ENCODE measurements at regions not wholly inside any gene's neighbourhood (a gene's known extent, or its start where the extent isn't known, plus 50 kb on each side); places are given as distances from the start of the nearest gene placed in this dataset.

- DNase-seq (ENCODE audit: low read depth) = no peak
- ChIA-PET POLR2A (no interaction called here), CTCF (no interaction called here)
- Histone ChIP-seq H3K27me3 (ENCODE audit: control insufficient read depth, insufficient read depth, low read length) (no peaks in the 10 kb centered on the region), H3K36me3 (ENCODE audit: control insufficient read depth, insufficient read depth, low read length) (no peaks in the 10 kb centered on the region), H3K4me3 (ENCODE audit: low read depth, low read length) (no peak overlapping the region)
- no peak for TF ChIP-seq CTCF (IDR thresholded peaks at IDR 0.05; ENCODE audit: insufficient read depth, low read depth, low read length)
Observed at GRCh38 chr6:97663252-97663651, 380.2 kb upstream of the MMS22L start.

- no peak for TF ChIP-seq CTCF (IDR thresholded peaks at IDR 0.05; ENCODE audit: insufficient read depth, low read depth, low read length)
- POLR2A ChIA-PET = no interaction called here
- no peaks in the 10 kb centered on the region for H3K27me3 ChIP-seq (ENCODE audit: control insufficient read depth, insufficient read depth, low read length)
Observed at GRCh38 chr6:97665446-97665845, 382.4 kb upstream of the MMS22L start.

GRCh38 chr6:97666889-97667288, 383.9 kb upstream of the MMS22L start:
- Histone ChIP-seq H3K27me3 (ENCODE audit: control insufficient read depth, insufficient read depth, low read length) (no peaks in the 10 kb centered on the region), H3K4me3 (ENCODE audit: low read depth, low read length) (no peak overlapping the region), H3K36me3 (ENCODE audit: control insufficient read depth, insufficient read depth, low read length) (no peaks in the 10 kb centered on the region)
- TF ChIP-seq CTCF (IDR thresholded peaks at IDR 0.05; ENCODE audit: insufficient read depth, low read depth, low read length) = no peak
- CTCF ChIA-PET = interaction anchor here (0.6 to 0.7 kb wide), 2 partner anchors 69 to 1499 kb away, joined by 3 to 4 read pairs; no protein-coding TSS in a partner anchor
- POLR2A ChIA-PET = no interaction called here
- DNase-seq (ENCODE audit: low read depth) = no peak

More at GRCh38 chr6:97665446-97665845, 382.4 kb upstream of the MMS22L start:
- no peak overlapping the region for H3K4me3 ChIP-seq (ENCODE audit: low read depth, low read length)
- no peaks in the 10 kb centered on the region for H3K36me3 ChIP-seq (ENCODE audit: control insufficient read depth, insufficient read depth, low read length)
- CTCF ChIA-PET = interaction anchor here (1.2 kb wide), 1 partner anchor 9 kb away, joined by 4 read pairs; no protein-coding TSS in a partner anchor
- DNase-seq (ENCODE audit: low read depth) = no peak

GRCh38 chr6:97668716-97669115, 385.7 kb upstream of the MMS22L start:
- TF ChIP-seq CTCF (IDR thresholded peaks at IDR 0.05; ENCODE audit: insufficient read depth, low read depth, low read length) = no peak
- no peak for DNase-seq (ENCODE audit: low read depth)
- Histone ChIP-seq H3K36me3 (ENCODE audit: control insufficient read depth, insufficient read depth, low read length) (no peaks in the 10 kb centered on the region), H3K27me3 (ENCODE audit: control insufficient read depth, insufficient read depth, low read length) (no peaks in the 10 kb centered on the region), H3K4me3 (ENCODE audit: low read depth, low read length) (no peak overlapping the region)
- CTCF ChIA-PET = no interaction called here
- POLR2A ChIA-PET = no interaction called here

- POLR2A ChIA-PET = no interaction called here
- TF ChIP-seq CTCF (IDR thresholded peaks at IDR 0.05; ENCODE audit: insufficient read depth, low read depth, low read length) = no peak
- DNase-seq (ENCODE audit: low read depth) = no peak
- Histone ChIP-seq H3K27me3 (ENCODE audit: control insufficient read depth, insufficient read depth, low read length) (no peaks in the 10 kb centered on the region), H3K4me3 (ENCODE audit: low read depth, low read length) (no peak overlapping the region), H3K36me3 (ENCODE audit: control insufficient read depth, insufficient read depth, low read length) (no peaks in the 10 kb centered on the region)
- CTCF ChIA-PET = no interaction called here
Observed at GRCh38 chr6:97669191-97670031, 386.4 kb upstream of the MMS22L start.

Measured in BJ (cell line).